OCI-LY3 (cell line): ENCODE measurements at regions not wholly inside any gene's neighbourhood (a gene's known extent, or its start where the extent isn't known, plus 50 kb on each side); places are given as distances from the start of the nearest gene placed in this dataset.

Experiments used
- CTCF ChIP-seq: fragments of 200-600, 300-600 bp; sonication (generic); IDR thresholded peaks from 2 replicates; pipeline ENCODE4 v1.5.1; 2014; ENCODE audit warnings: antibody characterized with exemption, low read length, low read depth
- EZH2phosphoT487 ChIP-seq: fragments of 200-600 bp; shearing (Covaris generic); IDR thresholded peaks from 2 replicates; pipeline ENCODE4 v1.6.1; 2018; ENCODE audit warnings: antibody characterized with exemption, mixed run types, low read depth

GRCh38 chr18:37902344-37902743 is 336.7 kb upstream of the CELF4 start:
- TF ChIP-seq CTCF (no peak), EZH2phosphoT487 (no peak)
